Gastrocnemius medialis (tissue), 4 donors: ENCODE measurements at regions not wholly inside any gene's neighbourhood (a gene's known extent, or its start where the extent isn't known, plus 50 kb on each side); places are given as distances from the start of the nearest gene placed in this dataset.

Source experiments
- ATAC-seq, 2 donors: fragments of 150-250 bp; one replicate each; pipeline ENCODE4 v1.9.1; 2016
- DNase-seq, 2 donors: peaks; one replicate each; pipeline ENCODE4 v3.0.0-alpha.2; 2019
- H3K27ac ChIP-seq, 4 donors: fragments of 200-600 bp; sonication (generic); 1 replicate in 1 of 4; 2 replicates in 3 of 4; pipeline ENCODE4 v1.5.1; 2016 to 2018; ENCODE audit warnings: mild to moderate bottlenecking in 2 of 4, moderate library complexity in 1 of 4
- H3K27me3 ChIP-seq, 3 donors: fragments of 200-600 bp; sonication (generic) in 2 of 3; 1 replicate in 1 of 3; 2 replicates in 2 of 3; pipeline versions ENCODE4 v1.5.1 to v1.6.0; 2016 to 2019; ENCODE audit warnings: mild to moderate bottlenecking in 1 of 3, moderate library complexity in 1 of 3
- H3K36me3 ChIP-seq, 2 donors: fragments of 200-600 bp; sonication (generic) in 1 of 2; one replicate each; pipeline ENCODE4 v1.5.1; 2017 to 2018
- H3K4me1 ChIP-seq, 2 donors: fragments of 200-600 bp; sonication (generic) in 1 of 2; one replicate each; pipeline ENCODE4 v1.5.1; 2016 to 2017; ENCODE audit warnings: mild to moderate bottlenecking in 2 of 2
- H3K4me3 ChIP-seq, 4 donors: fragments of 200-600 bp; sonication (generic) in 3 of 4; 1 replicate in 1 of 4; 2 replicates in 3 of 4; pipeline ENCODE4 v1.5.1; 2016 to 2019; ENCODE audit warnings: mild to moderate bottlenecking in 2 of 4
- H3K9me3 ChIP-seq, 3 donors: fragments of 200-600 bp; sonication (generic) in 2 of 3; 1 replicate in 1 of 3; 2 replicates in 2 of 3; pipeline ENCODE4 v1.5.1; 2016 to 2019
- CTCF ChIP-seq, 5 experiments: fragments of 450-650 bp in 3 of 5; fragments of 200-600 bp in 2 of 5; sonication (generic) in 2 of 5; IDR thresholded peaks in 4 of 5; conservative IDR thresholded peaks in 1 of 5; 1 replicate in 4 of 5; 2 replicates in 1 of 5; pipeline ENCODE4 v1.5.1; 2016 to 2019; ENCODE audit warnings: antibody characterized with exemption in 5 of 5, mild to moderate bottlenecking in 3 of 5, moderate library complexity in 3 of 5
- POLR2A ChIP-seq, 2 donors: fragments of 450-650 bp; IDR thresholded peaks; one replicate each; pipeline ENCODE4 v1.6.1; 2017; ENCODE audit warnings: antibody characterized with exemption in 2 of 2, mild to moderate bottlenecking in 2 of 2, moderate library complexity in 2 of 2
- in situ Hi-C, 4 donors: fragments of 200-750 bp; cut with MboI; loops; one replicate each; pipeline versions ENCODE4 v1.15.0 to v1.8.0; 2017; ENCODE audit warnings: low sequenced_read_pairs in 4 of 4
- intact Hi-C: fragments of 100-400 bp; cut with DNase I; formaldehyde crosslinking; loops from one replicate; pipeline ENCODE4 v1.15.1; 2023; ENCODE audit warnings: low total_unique reads

- H3K36me3 ChIP-seq = no peaks in the 10 kb centered on the region
- in situ Hi-C loops (no loop called here), intact Hi-C loops (no loop called here)
- no peaks in the 10 kb centered on the region for H3K9me3 ChIP-seq
- no peak overlapping the region for H3K27ac ChIP-seq
- no peak overlapping the region for H3K4me3 ChIP-seq
- TF ChIP-seq POLR2A (IDR thresholded peaks at IDR 0.05) (no peak), CTCF (IDR thresholded peaks at IDR 0.05 in 4 of 5, conservative IDR thresholded peaks at IDR 0.05 in 1 of 5) (no peak)
- no peak for ATAC-seq
- no peaks in the 10 kb centered on the region for H3K27me3 ChIP-seq
- no peaks in the 10 kb centered on the region for H3K4me1 ChIP-seq
- DNase-seq = no peak
These were observed 249.9 kb upstream of the MON1B start for GRCh38 chr16:76941113-76941512.

GRCh38 chr16:76942089-76942488 lies 248.9 kb upstream of the MON1B start:
- no peak for TF ChIP-seq POLR2A (IDR thresholded peaks at IDR 0.05)
- no peak for TF ChIP-seq CTCF (IDR thresholded peaks at IDR 0.05 in 4 of 5, conservative IDR thresholded peaks at IDR 0.05 in 1 of 5)
- intact Hi-C loops (no loop called here), in situ Hi-C loops (no loop called here)
- DNase-seq (no peak), ATAC-seq (no peak)
- Histone ChIP-seq H3K27ac (no peak overlapping the region), H3K36me3 (no peaks in the 10 kb centered on the region), H3K9me3 (no peaks in the 10 kb centered on the region), H3K4me1 (no peaks in the 10 kb centered on the region), H3K4me3 (no peak overlapping the region), H3K27me3 (no peaks in the 10 kb centered on the region)

- Histone ChIP-seq H3K27me3 (no peaks in the 10 kb centered on the region), H3K36me3 (no peaks in the 10 kb centered on the region), H3K9me3 (no peaks in the 10 kb centered on the region), H3K4me3 (no peak overlapping the region), H3K27ac (no peak overlapping the region), H3K4me1 (no peaks in the 10 kb centered on the region)
- intact Hi-C loops (no loop called here), in situ Hi-C loops (no loop called here)
- no peak for TF ChIP-seq POLR2A (IDR thresholded peaks at IDR 0.05)
- no peak for TF ChIP-seq CTCF (IDR thresholded peaks at IDR 0.05 in 4 of 5, conservative IDR thresholded peaks at IDR 0.05 in 1 of 5)
- ATAC-seq = no peak
- DNase-seq = no peak
These were observed 247.1 kb upstream of the MON1B start for GRCh38 chr16:76943921-76944320.

GRCh38 chr16:76946879-76947278 lies 244.1 kb upstream of the MON1B start:
- intact Hi-C loops = no loop called here
- no peaks in the 10 kb centered on the region for H3K27me3 ChIP-seq
- no peaks in the 10 kb centered on the region for H3K9me3 ChIP-seq
- H3K36me3 ChIP-seq = no peaks in the 10 kb centered on the region
- H3K4me1 ChIP-seq = no peaks in the 10 kb centered on the region
- no peak overlapping the region for H3K4me3 ChIP-seq
- ATAC-seq = peak; percentile 58 to 91
- DNase-seq = no peak
- TF ChIP-seq POLR2A (IDR thresholded peaks at IDR 0.05) = no peak
- in situ Hi-C loops = no loop called here
- no peak overlapping the region for H3K27ac ChIP-seq

GRCh38 chr16:76947749-76948148 lies 243.2 kb upstream of the MON1B start:
- no peak overlapping the region for H3K4me3 ChIP-seq
- no peak for DNase-seq
- H3K27me3 ChIP-seq = no peaks in the 10 kb centered on the region
- TF ChIP-seq CTCF (IDR thresholded peaks at IDR 0.05 in 4 of 5, conservative IDR thresholded peaks at IDR 0.05 in 1 of 5) (no peak), POLR2A (IDR thresholded peaks at IDR 0.05) (no peak)
- intact Hi-C loops = no loop called here
- H3K27ac ChIP-seq = no peak overlapping the region
- H3K4me1 ChIP-seq = no peaks in the 10 kb centered on the region
- H3K36me3 ChIP-seq = no peaks in the 10 kb centered on the region
- in situ Hi-C loops = no loop called here
- no peaks in the 10 kb centered on the region for H3K9me3 ChIP-seq
- no peak for ATAC-seq
